NCI-H526 (cell line): ENCODE measurements at regions not wholly inside any gene's neighbourhood (a gene's known extent, or its start where the extent isn't known, plus 50 kb on each side); places are given as distances from the start of the nearest gene placed in this dataset.

Experiments used
- DNase-seq, 2 experiments: peaks; one replicate each; lab custom pipeline; 2025; lab: John Stamatoyannopoulos, UW

- DNase-seq: no peak
Measured at GRCh38 chr13:22009500-22009899, 338.6 kb downstream of the FGF9 start.

GRCh38 chr13:22009937-22010336 is 339.1 kb downstream of the FGF9 start:
- DNase-seq: no peak

DNA sequence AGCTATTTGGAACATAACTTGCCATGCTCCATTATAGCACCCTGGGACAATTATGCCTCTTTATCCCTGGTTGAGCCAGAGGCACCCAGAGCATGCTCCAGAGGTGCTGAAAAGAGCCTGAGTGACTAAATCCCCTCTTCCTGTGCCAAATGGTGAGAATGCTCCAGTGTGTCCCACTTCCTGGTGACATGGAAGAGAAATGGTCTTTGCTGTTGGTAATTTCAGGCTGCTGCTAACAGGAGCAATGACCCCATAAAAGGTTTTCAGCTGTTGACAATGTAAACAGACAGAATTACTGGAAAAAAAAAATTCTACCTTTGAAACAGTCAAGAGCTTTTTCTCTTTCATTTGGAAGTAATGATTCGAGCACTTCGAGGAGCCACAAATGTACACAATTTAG is 341.8 kb downstream of the FGF9 start:
- DNase-seq: no peak

DNA sequence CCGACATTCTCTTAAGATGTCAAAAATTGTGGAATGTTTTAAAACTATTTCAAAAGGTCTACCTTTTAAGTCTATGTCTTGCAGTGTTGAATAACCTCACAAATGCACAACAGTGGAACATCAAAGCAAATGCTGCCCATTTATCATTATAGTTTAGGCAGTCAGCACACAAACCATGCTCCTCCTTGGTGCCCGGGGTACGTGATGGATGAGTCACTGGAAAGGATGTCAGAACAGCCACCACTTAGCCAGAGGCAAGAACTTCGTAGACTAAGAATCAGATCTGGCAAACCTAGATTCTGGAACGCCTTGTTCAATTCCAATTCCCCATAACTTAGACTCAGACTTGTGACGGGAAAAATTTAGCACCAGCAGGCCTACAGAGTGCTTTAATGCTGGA is 343.6 kb downstream of the FGF9 start:
- DNase-seq: no peak

DNA sequence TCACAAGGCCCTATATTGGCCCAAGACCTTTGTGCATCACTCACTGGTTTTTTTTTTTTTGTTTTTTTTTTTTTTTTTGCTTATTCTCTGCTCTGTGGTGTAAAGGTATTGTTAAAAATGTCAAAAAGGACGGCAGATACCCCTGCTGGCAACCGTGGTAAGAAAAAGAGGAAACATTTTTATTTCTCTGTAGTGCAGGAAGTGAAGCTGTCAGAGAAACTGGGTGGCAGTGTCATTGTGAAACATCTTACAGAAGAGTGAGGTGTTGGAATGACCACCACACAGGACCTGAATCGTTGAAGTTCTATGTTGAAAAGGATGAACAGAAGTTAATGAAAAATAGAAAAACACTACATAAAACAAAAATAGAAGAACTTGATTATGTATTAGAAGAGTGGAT is 346.4 kb downstream of the FGF9 start:
- DNase-seq: no peak

- no peak for DNase-seq
Measured at GRCh38 chr13:22018076-22018835, 347.4 kb downstream of the FGF9 start.

DNA sequence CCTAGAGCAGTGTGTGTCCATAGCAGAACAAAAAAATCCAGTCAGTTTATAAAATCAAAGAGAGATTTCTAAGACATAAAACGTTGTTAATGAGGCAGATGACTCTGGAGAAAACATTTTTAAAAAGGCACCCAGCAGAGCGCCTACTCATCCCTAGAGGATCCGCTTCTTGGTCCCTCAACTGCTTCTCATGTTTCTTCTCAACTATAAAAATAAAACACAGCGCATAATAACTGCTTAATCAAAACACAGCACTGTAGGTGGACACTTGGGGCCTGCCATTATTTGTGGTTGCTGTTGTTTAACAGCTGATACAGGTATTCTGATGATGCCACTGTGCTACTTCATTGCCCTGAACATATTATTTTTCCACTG is 347.9 kb downstream of the FGF9 start:
- no peak for DNase-seq

GRCh38 chr13:22024381-22024994 is 353.6 kb downstream of the FGF9 start:
- DNase-seq: no peak

- DNase-seq: no peak
Measured at GRCh38 chr13:22027566-22027965, 356.7 kb downstream of the FGF9 start.

DNA sequence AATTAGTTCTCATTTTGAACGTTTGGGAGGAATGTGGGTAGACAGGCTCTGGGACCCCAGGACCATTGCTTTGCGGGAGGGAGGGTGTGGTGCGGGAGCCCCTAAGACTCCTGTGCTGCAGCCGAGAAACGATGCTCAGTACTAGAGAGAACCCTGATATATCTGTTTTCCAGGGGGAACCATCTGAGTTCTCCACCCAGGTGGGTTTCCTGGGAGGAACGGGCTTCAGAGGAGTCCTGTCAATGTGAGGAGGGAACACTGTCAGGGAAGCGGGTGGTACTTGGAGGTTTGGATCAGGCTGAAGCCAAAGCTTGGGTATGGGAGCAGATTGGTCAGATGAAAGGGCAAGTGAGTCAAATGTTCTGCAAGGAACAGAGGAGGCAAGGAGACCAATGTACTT is 358.0 kb downstream of the FGF9 start:
- DNase-seq: no peak

- DNase-seq: no peak
Measured at GRCh38 chr13:22030321-22030720, 359.4 kb downstream of the FGF9 start.

GRCh38 chr13:22031702-22032286 is 360.9 kb downstream of the FGF9 start:
- DNase-seq: no peak

DNA sequence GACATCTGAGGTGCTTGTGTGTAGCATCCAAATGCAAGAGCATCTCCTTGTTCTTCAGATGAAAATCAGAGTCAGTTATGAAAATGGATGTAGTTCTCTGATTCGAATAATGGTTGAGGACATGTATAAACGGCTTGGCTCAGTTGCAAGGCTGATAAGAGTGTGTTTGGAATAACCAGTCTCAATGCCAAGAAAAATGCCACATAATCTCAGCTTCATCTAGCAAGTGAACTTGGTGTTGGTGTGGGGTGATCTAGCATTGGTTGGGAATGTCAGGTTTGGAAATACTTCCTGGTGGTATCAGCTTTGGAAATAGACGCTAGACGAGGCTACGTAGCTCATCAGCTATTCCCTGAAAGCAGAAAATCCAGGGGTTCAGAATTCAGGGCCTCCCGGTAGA is 362.0 kb downstream of the FGF9 start:
- no peak for DNase-seq

- no peak for DNase-seq
Measured at GRCh38 chr13:22039961-22040360, 369.1 kb downstream of the FGF9 start.

GRCh38 chr13:22040810-22041364 is 370.0 kb downstream of the FGF9 start:
- peak; percentile 97 for DNase-seq

DNA sequence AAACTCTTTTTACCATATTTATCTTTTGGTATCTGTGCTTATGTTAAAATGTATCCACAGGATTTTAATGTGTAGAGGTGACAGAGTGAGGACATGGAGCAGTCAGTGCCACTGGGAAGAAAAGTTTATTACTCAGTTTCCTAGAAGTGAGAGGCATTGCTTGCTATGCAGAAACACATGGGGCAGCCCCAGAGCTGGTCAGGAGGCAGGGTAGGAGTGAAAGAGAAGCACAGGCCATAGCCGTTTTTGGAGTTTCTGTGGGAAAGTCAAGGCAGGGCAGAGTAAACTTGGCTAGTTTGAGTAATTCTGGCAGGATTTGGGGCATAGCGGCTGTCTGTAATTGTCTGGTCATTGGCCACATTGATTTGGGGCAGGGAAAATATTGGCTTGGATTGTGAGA is 370.9 kb downstream of the FGF9 start:
- DNase-seq: no peak

- DNase-seq: no peak
Measured at GRCh38 chr13:22047082-22047784, 376.4 kb downstream of the FGF9 start.

- DNase-seq: no peak
Measured at GRCh38 chr13:22047785-22048104, 376.9 kb downstream of the FGF9 start.

DNA sequence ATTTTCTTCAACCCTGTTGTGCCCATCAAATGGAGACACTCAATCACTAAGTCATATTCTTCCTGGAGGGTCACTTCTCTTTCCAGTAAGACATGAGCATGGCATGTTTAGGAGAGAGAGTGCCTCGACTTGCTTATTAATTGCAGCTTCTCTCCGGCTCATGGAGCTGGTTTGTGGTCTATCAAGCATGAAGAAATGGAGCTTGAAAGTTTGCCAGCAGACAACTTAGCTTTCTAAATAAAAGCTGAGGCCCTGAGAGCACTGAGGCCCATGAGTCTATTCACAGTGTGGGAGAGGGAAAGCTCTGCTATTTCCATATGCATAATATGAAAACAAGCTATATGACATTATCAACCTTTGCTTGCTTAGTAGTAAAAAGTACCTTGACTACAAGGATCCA is 378.5 kb downstream of the FGF9 start:
- DNase-seq: peak; percentile 58 to 69

GRCh38 chr13:22050951-22051563 is 380.2 kb downstream of the FGF9 start:
- DNase-seq: no peak

GRCh38 chr13:22053053-22053452 is 382.2 kb downstream of the FGF9 start:
- DNase-seq: no peak

- no peak for DNase-seq
Measured at GRCh38 chr13:22055259-22055658, 384.4 kb downstream of the FGF9 start.
